HG03521 (cell line): ENCODE measurements at regions not wholly inside any gene's neighbourhood (a gene's known extent, or its start where the extent isn't known, plus 50 kb on each side); places are given as distances from the start of the nearest gene placed in this dataset.
"Not testable (repeated sequence)": the region's sequence is repeated elsewhere in the genome, so short reads cannot be mapped to it uniquely, and the experiment has no call there.

Experiments
- ATAC-seq: cut with Tn5 transposase; IDR thresholded peaks from one replicate; pipeline ENCODE4 v1.9.1; 2021; ENCODE audit warnings: mild to moderate bottlenecking, moderate library complexity; ENCODE audit not compliant: unreplicated experiment

GRCh38 chr6:156242206-156242605, 535.0 kb upstream of the ARID1B start:
- no peak for ATAC-seq

DNA sequence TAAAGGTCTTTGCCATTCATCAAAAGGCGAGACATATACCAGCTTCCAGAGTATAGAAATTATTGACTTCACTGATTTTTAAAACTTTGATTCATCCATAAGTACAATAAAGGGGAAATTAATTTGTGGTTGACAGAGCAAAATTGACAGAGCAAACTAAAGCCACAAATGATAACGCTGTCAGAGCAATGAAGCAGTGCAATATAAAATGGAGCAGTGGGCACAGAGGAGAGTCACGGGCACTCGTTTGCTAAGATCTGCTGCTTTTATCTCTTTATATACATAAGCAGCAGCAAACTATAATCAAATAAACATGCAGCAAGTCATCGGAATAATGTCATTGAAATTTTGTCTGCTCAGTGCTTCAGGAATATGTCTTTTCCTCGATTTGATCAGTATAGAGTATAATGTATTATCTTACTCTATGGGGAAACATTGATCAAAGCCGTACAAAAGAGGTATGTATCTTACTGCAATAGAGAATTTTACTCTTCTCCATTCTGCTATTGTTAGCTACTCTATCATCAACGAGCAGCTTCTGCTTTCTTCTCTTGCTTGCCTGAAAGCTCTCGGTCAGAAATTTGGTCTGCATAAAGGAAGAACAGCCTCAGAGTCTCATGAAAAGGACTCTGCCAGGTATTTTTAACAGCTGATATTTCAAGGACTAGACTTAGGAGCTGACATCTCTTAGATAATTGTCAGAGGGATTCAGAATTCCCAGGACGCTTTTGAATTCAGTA, 546.0 kb upstream of the ARID1B start:
- no peak for ATAC-seq

DNA sequence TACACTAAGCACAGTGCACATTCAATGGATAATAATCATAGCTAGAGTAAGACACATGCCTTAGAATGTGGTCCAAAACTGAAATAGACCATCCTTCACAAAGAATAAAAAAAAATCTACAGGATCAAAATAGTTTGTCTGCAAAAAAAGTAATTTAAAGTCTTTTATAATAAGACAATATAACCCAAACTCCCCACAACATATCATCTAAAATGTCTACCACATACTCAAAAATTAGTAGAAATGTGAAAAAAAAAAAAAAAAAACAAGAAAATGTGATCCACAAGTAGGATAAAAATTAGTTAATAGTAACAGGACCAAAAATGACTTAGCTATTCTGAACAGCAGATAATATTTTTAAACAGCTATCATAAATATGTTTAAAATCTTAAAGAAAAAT, 557.2 kb upstream of the ARID1B start:
- no peak for ATAC-seq

DNA sequence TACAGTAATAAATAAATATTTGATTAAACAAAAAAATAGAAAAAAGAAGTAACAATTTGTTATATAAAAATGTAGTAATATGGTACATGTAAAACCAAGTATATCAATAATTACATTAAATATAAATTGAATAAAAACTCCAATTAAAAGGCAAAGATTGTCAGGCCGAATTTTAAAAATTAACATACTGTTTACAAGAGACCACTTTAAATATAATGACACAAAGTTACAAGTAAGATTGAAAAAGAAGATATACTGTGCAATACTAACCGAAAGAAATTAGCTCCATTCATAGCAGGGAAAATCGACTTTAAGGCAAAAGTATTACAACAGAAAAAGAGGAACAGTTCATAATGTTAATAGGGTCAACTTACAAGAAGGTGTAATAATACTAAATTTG, 571.5 kb upstream of the ARID1B start:
- ATAC-seq, result no peak

- no peak for ATAC-seq
Observed at GRCh38 chr6:156199182-156199581, 578.0 kb upstream of the ARID1B start.

DNA sequence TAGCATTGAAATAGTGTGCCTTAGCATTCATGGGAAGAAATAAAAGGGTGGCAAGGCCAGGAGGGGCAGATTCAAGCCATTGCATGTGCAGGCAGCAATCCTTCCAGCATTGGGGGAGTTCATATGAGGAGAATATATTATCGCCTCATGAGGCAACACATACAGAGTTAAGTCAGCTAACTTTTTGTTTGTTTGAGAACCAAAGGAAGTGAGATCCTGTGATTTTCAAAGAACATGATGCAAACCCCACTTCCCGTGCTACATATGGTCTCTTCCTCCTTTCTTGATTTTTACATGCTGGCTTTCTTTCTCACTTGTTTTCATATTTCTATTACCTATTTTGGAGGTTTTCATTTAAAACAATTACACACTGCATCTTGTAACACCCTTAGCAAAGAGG, 579.7 kb upstream of the ARID1B start:
- ATAC-seq, result no peak

GRCh38 chr6:156194981-156195380, 582.2 kb upstream of the ARID1B start:
- no peak for ATAC-seq

DNA sequence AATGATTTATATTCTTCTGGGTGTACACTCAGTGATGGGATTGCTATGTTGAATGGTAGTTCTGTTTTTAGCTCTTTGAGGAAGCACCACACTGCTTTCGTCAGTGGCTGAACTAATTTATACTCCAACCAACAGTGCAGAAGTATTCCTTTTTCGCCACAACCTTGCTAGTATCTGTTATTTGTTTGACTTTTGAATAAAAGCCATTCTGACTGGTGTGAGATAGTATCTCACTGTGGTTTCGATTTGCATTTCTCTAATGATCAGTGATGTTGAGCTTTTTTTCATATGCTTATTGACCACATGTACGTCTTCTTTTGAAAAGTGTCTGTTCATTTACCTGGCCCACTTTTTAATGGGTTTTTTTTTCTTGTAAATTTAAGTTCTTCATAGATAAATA, 583.8 kb upstream of the ARID1B start:
- no peak for ATAC-seq

DNA sequence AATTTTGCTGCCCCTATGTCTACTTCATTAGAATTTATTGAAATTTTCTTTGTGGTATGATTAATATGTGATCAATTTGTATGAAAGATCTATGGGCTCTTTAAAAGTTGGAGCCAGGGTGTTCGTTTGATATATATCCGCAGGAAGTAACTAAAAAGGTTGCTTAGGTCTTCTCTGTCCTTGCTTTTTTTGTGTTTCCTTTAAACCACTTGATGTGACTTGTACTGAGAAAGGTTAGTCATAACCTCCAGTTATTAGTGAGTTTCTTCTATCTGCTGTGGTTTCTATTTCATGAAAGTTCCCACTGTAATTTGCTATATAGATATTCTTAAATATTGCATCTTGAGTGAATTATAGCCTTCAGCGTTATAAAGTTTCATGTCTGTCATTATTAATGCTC, 585.3 kb upstream of the ARID1B start:
- no peak for ATAC-seq

- ATAC-seq, result not testable (repeated sequence)
Observed at GRCh38 chr6:156191390-156191789, 585.8 kb upstream of the ARID1B start.

- no peak for ATAC-seq
Observed at GRCh38 chr6:156190270-156190669, 586.9 kb upstream of the ARID1B start.

DNA sequence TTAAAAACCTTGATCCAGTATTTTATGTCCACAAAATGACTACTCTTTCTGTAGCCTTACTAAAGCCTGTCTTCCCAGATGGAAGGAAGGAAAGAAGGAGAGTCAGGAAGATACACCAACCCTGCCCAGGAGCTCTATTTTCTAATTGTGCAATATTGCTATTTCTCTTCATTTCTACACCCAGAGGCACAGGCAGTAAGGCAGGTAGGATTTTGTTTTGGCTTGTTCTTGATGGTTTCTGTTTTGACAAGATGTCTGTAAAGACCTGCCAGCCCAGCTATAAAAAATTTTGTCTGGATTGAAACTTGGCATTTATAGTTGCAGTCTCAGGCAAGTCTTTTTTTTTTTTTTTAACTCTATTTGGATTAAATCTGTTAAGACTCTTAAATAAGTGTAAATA, 587.5 kb upstream of the ARID1B start:
- ATAC-seq, result no peak

DNA sequence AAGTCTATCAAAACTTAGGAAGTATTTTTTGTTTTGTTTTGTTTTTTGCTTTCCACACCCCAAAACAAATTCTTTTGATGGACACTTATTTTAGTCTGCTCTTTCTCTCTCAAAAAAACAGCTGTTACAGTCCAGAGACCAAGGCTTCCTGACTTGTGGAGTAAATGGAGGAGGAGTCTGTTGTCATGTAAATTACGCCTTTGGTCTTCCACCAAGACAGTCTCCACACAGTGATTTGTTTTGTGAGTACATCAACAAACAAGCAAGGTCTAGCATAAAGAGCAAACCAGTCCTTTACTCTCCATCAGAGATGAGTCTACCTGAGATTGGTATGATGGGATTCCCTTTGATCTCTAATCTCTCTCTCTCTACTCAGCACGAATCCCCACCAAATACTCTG, 588.0 kb upstream of the ARID1B start:
- ATAC-seq, result no peak

DNA sequence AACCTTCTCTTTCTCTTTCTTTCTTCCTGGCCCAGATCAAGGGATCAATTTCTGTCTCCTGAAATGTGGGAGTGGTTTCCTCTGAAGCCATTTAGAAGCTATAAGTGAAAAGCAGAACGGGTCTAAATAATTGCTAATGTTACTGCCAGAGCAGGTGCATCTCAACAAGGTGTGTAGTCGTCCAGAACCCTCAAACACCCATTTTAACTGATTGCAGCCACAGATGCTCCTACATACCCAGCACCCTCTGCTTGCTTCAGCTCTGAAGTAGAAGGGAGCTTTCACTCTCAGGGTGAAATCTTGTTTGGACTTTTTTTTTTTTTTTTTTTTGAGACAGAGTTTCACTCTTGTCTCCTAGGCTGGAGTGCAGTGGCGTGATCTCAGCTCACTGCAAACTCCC, 592.1 kb upstream of the ARID1B start:
- no peak for ATAC-seq

GRCh38 chr6:156183678-156184077, 593.5 kb upstream of the ARID1B start:
- no peak for ATAC-seq

DNA sequence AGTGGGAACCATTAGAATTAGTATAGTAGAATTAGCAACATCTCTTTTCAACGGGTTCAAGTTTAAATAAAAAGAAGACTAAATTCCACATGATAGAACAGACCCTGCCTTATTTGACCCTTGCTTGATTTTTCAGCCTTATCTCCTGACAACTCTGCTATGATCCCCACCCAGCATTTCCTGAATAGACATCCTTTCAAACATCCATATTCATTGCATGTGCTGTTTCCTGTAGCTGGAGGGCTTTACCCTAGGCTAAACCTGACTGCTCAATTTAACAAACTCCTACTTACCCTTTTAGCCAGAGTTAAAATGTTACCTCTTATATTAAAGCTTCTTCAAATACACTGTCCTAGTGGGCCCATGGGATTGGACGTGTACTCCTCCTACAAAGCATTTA, 594.8 kb upstream of the ARID1B start:
- no peak for ATAC-seq

DNA sequence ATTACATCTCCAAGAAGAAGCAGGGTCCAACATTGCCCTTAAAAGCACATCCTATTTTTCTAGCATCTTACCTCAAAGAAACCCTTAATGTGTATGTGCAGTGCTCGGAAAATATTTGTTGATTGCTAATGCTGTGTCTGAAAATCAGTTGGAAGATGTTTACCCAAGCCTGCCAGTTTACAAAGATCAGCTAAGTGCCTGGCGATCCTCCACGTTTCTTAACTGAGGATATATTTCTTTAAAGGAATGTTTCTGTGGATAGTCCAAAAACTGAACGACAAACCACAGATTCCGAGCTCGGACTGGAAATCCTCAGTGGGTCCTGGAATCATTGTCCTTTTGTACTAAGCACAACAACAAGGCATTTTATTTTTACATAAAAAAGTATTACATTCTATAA, 595.7 kb upstream of the ARID1B start:
- ATAC-seq, result no peak

DNA sequence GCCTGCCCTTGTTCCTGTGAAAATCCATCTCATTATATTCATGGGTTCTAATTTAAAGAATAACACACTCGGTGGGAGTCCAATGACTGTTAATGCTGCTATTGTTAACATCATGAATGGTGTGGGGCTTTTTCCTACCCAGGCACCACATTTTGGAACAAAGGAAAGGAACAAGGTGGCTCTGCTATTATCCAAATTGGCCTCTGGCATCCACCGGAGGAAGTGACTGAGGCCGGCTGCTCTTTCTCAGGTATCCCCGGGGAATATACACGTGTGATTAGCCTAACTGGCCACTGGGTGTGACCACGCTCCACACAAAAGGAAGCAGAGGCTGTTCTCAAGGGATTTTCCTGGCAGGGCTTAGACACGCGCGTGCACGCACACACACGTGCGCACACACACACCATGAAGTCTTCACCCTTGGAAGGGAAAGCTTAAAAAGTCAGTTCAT, 601.2 kb upstream of the ARID1B start:
- ATAC-seq, result no peak

GRCh38 chr6:156175433-156175832, 601.7 kb upstream of the ARID1B start:
- ATAC-seq, result no peak

GRCh38 chr6:156174031-156174890, 602.9 kb upstream of the ARID1B start:
- no peak for ATAC-seq

DNA sequence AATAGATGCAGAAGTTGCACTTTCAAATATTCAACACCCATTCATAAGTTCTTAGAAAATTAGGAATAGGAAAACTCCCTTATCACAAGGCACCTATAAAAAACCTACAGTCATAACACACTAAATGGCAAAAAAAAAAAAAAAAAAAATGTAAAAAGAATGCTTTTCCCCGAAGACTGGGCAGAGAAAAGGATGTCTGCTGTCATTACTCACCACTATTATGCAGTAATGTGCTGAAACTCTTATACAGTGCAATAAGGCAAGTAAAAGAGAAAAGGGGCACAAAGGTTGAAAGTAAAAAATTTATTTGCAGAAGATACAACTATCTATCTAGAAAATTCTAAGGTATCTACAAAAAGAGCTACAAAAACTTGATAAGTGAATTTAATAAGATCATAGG, 607.8 kb upstream of the ARID1B start:
- no peak for ATAC-seq

GRCh38 chr6:156167625-156168071, 609.5 kb upstream of the ARID1B start:
- no peak for ATAC-seq
